Stimulated activated CD4-positive, alpha-beta T cell treated with anti-CD3 and anti-CD28 coated beads, Interleukin-12 subunit alpha, Interleukin-12 subunit beta, amount 100 ng/mL, for 4 hours (primary cell): ENCODE measurements at regions not wholly inside any gene's neighbourhood (a gene's known extent, or its start where the extent isn't known, plus 50 kb on each side); places are given as distances from the start of the nearest gene placed in this dataset.

Experiments used
- DNase-seq: peaks from one replicate; pipeline ENCODE4 v3.0.0-alpha.2; 2020

GRCh38 chr3:102248981-102249705 is 185.7 kb upstream of the ZPLD1 start:
- no peak for DNase-seq

GRCh38 chr3:102255736-102256135 is 179.1 kb upstream of the ZPLD1 start:
- DNase-seq = no peak

- no peak for DNase-seq
These were observed 176.1 kb upstream of the ZPLD1 start for GRCh38 chr3:102258666-102259227.

- DNase-seq = no peak
These were observed 175.2 kb upstream of the ZPLD1 start for GRCh38 chr3:102259663-102260062.

- no peak for DNase-seq
These were observed 169.1 kb upstream of the ZPLD1 start for GRCh38 chr3:102265720-102266119.

- DNase-seq = no peak
These were observed 165.4 kb upstream of the ZPLD1 start for GRCh38 chr3:102269406-102269805.

- no peak for DNase-seq
These were observed 144.6 kb upstream of the ZPLD1 start for GRCh38 chr3:102290241-102290640.

- DNase-seq = no peak
These were observed 139.1 kb upstream of the ZPLD1 start for GRCh38 chr3:102295756-102296155.

- no peak for DNase-seq
These were observed 137.7 kb upstream of the ZPLD1 start for GRCh38 chr3:102297072-102297658.

- no peak for DNase-seq
These were observed 135.5 kb upstream of the ZPLD1 start for GRCh38 chr3:102299125-102299877.

GRCh38 chr3:102301155-102301880 is 133.5 kb upstream of the ZPLD1 start:
- no peak for DNase-seq

- DNase-seq = no peak
These were observed 132.8 kb upstream of the ZPLD1 start for GRCh38 chr3:102302020-102302419.

GRCh38 chr3:102304550-102304949 is 130.3 kb upstream of the ZPLD1 start:
- DNase-seq = no peak

- no peak for DNase-seq
These were observed 127.4 kb upstream of the ZPLD1 start for GRCh38 chr3:102307442-102307841.

GRCh38 chr3:102329066-102329465 is 105.7 kb upstream of the ZPLD1 start:
- no peak for DNase-seq

GRCh38 chr3:102329561-102329960 is 105.3 kb upstream of the ZPLD1 start:
- DNase-seq = no peak

- DNase-seq = no peak
These were observed 102.6 kb upstream of the ZPLD1 start for GRCh38 chr3:102332205-102332604.

GRCh38 chr3:102332934-102333333 is 101.9 kb upstream of the ZPLD1 start:
- DNase-seq = no peak

GRCh38 chr3:102336130-102336529 is 98.7 kb upstream of the ZPLD1 start:
- no peak for DNase-seq

- DNase-seq = no peak
These were observed 95.1 kb upstream of the ZPLD1 start for GRCh38 chr3:102339671-102340070.

- DNase-seq = no peak
These were observed 87.9 kb upstream of the ZPLD1 start for GRCh38 chr3:102346897-102347296.

GRCh38 chr3:102348904-102349303 is 85.9 kb upstream of the ZPLD1 start:
- DNase-seq = no peak

GRCh38 chr3:102353148-102353547 is 81.7 kb upstream of the ZPLD1 start:
- no peak for DNase-seq
